ENCODE measurements at regions not wholly inside any gene's neighbourhood (a gene's known extent, or its start where the extent isn't known, plus 50 kb on each side); places are given as distances from the start of the nearest gene placed in this dataset.

DNA sequence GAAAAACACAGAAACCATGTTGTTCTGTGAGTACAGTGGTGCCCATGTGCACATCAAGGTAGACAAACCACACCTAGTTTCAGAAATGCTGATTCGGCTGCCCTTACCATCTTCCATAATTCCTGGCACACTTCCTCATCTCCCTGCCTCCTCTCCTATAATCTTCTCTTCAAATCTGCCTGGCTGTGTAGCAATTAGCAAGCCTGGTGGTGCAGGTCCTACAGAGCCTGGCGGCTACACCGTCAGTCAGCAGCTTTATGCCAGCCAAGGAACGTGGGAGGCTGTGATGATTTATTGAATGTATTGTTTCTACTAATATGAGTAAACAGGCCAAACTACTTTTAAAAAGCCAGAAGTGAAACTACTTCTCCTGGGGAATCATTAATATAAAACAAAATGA, 106.8 kb downstream of the SEMA6D start:
- no peak for DNase-seq

- DNase-seq: no peak
Measured at GRCh38 chr15:47829667-47830066, 112.4 kb downstream of the SEMA6D start.

GRCh38 chr15:47834093-47834492, 116.8 kb downstream of the SEMA6D start:
- DNase-seq: no peak

GRCh38 chr15:47839233-47839825, 122.0 kb downstream of the SEMA6D start:
- no peak for DNase-seq

GRCh38 chr15:47843124-47843663, 125.9 kb downstream of the SEMA6D start:
- no peak for DNase-seq

GRCh38 chr15:47844437-47844836, 127.1 kb downstream of the SEMA6D start:
- no peak for DNase-seq

DNA sequence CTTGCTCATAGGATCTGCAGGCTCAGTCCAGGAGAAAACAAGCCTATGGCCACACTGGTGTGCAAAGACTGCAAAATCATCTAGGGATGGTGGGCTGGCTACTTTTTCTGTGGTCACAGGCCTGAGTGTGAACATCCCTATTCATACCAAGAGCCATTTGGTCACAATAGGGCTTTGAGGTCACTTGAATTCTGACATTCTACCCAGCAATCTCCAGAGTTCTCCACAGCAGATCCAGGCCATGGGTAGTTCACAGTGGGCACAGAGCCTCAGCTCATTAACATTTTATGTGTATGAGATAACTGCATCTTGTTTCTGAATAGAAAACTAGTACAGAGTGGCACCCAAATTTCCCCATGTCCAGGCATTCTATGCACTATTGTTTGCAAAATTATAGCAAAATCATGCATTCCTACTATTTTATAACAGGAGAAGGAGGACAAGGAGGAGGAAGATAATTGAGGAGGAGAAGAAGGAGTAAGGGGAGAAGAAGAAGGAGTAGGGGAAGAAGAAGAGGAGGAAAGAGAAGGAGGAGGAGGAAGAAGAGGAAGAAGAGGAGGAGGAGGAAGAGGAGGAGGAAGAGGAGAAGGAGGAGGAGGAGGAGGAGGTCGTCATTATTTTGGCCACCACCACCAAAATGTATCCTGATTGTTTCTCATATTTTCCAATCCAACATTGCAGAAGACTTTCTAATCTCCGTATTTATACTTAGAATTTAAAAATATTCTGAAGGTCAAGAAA, 129.0 kb downstream of the SEMA6D start:
- DNase-seq: no peak

DNA sequence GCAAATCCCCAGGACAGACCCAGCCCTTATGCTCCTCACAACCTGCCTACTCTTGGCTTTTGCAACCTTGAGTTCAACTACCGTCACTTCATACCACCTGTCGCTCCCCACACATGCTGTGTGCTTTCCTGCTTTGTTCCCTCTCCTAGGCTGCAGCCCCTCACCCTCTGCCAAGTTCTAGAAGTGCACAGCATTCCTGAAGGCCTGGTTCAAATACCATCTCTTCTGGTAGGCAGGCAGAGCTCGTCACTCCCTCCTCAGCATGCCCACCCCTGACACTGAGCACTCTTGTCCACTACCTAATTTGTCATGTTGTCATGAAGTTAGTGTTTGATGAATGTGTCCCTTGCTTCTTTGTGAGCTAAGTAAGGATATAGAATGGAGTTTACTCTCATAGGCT, 129.6 kb downstream of the SEMA6D start:
- no peak for DNase-seq

GRCh38 chr15:47856071-47856470, 138.8 kb downstream of the SEMA6D start:
- no peak for DNase-seq

DNA sequence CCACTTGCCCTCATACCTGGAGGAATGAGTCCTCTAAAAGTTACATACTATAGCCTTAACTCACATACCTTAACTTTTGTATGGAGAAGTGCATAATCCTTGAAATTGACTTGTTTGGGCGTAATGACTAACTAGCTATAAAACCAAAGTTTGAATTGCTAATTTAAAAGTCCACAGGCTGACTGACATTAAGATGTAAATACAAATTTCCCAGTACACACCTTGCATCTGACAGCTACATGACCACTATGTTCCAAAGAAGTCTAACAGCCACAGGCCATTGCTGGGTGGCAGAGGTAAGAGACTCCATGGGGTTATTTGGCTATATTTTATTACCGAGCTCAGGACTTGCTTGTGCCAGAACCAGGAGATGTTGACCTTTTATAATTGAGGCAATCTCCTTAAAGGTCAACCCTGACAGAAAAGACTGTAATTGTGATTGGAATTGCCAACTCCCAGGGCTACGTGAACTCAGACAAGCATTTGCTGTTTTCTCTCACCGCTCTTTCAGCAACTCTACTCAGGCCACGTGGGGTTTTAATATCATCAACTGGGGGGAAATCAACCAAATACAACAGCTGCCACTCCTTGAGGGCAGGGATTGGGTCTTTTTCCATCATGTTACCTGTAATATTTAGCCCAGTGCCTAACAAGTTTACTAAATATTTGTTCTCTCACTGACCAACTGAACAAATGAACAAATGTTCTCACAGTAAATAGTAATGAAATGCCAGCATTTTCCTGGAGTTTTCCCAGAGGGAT, 139.9 kb downstream of the SEMA6D start:
- no peak for DNase-seq

DNA sequence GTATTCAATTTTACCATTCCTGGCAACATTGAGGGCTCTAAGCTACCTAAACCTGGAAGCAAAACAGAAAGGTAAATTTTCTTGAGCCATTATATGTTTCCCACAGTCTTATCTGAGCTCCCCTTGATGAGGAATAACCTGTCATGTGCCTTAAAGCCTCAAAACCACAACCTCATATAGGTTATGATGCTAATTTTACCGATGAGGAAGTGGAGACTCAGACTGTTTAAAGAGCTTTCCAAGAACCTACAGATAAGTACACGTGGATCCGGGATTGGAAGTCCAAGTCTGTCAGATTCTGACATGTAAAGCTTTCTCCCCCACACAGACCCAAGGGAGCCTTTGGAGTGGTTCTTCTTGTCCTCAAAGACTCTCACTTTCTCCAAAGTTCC, 140.5 kb downstream of the SEMA6D start:
- no peak for DNase-seq

- DNase-seq: no peak
Measured at GRCh38 chr15:47861111-47861903, 144.0 kb downstream of the SEMA6D start.

- no peak for DNase-seq
Measured at GRCh38 chr15:47862402-47862801, 145.1 kb downstream of the SEMA6D start.

- DNase-seq: no peak
Measured at GRCh38 chr15:47866446-47866845, 149.1 kb downstream of the SEMA6D start.

- DNase-seq: no peak
Measured at GRCh38 chr15:47870300-47870955, 153.1 kb downstream of the SEMA6D start.

- no peak for DNase-seq
Measured at GRCh38 chr15:47870956-47871625, 153.8 kb downstream of the SEMA6D start.

- no peak for DNase-seq
Measured at GRCh38 chr15:47872208-47872607, 154.9 kb downstream of the SEMA6D start.

DNA sequence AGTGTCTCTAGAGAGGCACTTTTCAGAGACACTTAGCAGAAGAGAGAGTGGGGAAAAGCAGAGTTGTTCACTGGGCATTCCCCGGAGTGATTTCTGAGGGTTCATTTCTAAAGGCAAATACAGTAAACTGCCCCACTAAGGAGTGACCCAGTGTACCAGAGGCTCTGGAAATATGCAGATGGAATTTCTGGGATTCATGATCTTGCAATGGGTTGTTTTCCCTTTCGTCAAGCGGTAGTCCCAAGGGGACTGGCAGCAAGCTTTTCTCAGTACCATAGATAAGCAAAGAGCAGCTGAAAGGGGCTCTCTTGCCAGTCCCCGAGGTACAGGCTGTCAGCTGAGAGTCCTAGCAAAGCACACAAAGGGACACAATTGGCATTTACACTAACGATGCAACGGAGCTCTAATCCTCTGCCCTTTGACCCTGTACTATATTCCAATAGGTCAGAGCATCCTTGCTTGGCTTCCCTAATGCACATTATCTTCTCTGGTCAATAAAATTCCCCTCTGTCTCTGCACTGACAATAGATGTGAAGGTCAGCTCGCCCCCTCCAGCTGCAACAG, 155.6 kb downstream of the SEMA6D start:
- no peak for DNase-seq

DNA sequence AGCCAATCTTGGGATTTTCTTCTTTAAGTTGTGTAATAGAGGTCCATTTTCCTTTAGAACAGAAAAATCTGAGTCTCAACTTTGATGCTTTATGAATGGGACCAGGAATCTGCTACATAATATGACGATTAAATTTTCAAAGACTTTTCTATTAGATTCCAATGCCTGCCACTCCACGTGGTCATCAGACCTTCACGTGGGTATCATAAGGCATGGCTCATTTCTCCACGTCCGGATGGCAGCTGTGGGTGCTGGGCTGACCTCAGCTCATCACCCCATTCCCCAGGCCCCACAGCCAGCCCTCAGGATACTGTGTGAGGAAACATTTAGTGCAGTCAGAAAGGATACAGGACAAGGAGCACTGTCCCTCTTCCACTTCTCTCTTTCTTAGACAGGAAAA, 159.7 kb downstream of the SEMA6D start:
- DNase-seq: no peak

GRCh38 chr15:47877836-47878235, 160.5 kb downstream of the SEMA6D start:
- no peak for DNase-seq

DNA sequence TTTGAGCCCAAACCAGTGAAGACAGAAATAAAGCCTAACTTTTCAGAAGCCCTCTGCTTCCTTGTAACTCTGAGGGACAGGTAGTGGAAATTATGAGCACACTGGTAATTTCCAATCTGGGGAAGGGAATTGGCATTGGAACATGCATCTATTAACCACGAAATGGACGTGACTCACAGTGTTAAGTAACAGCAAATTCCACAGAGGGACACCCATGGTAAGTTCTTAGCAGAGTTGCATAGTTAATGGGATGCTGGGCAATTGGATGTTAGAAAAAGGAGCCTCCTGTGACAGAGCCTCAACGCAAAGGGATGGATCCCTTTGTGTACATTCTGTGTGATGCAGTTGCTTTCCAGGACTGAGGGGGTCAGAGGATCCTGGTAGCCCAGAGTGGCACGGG, 168.6 kb downstream of the SEMA6D start:
- no peak for DNase-seq
